Keratinocyte (primary cell): ENCODE measurements at regions not wholly inside any gene's neighbourhood (a gene's known extent, or its start where the extent isn't known, plus 50 kb on each side); places are given as distances from the start of the nearest gene placed in this dataset.

Source experiments
- DNase-seq: peaks from one replicate; pipeline ENCODE4 v3.0.0-alpha.2; 2011; ENCODE audit warnings: low read depth, missing footprints, low spot score
- FAIRE-seq: peaks from 2 replicates; lab custom pipeline; 2011; peaks lifted over from hg19 to GRCh38; lab: Jason Lieb, UNC
- H2AFZ ChIP-seq: 2 replicates; pipeline ENCODE4 v1.6.0; 2012; ENCODE audit warnings: low read length, control low read depth, inconsistent platforms; ENCODE audit not compliant: control insufficient read depth
- H3K27ac ChIP-seq: 2 replicates; pipeline ENCODE4 v1.5.1; 2011; ENCODE audit warnings: low read length; ENCODE audit not compliant: control insufficient read depth, insufficient read depth
- H3K27me3 ChIP-seq: 3 replicates; pipeline ENCODE4 v1.6.0; 2011; ENCODE audit warnings: low read length; ENCODE audit not compliant: control insufficient read depth, insufficient read depth; ENCODE audit errors: extremely low read depth
- H3K36me3 ChIP-seq, 2 experiments: 2 replicates in 1 of 2; 3 replicates in 1 of 2; pipeline ENCODE4 v1.5.1; 2011; ENCODE audit warnings: low read length in 2 of 2, mild to moderate bottlenecking in 1 of 2; ENCODE audit not compliant: control insufficient read depth in 2 of 2, insufficient read depth in 2 of 2; ENCODE audit errors: extremely low read depth in 1 of 2
- H3K4me1 ChIP-seq: 3 replicates; pipeline ENCODE4 v1.5.1; 2011; ENCODE audit warnings: low read length; ENCODE audit not compliant: control insufficient read depth, insufficient read depth; ENCODE audit errors: extremely low read depth
- H3K4me2 ChIP-seq: 3 replicates; pipeline ENCODE4 v1.6.0; 2011; ENCODE audit warnings: low read depth, low read length; ENCODE audit not compliant: control insufficient read depth, insufficient read depth; ENCODE audit errors: extremely low read depth
- H3K4me3 ChIP-seq, 3 experiments: fragments of 200-600 bp in 1 of 3; sonication (generic) in 1 of 3; 2 replicates in 2 of 3; 3 replicates in 1 of 3; pipeline ENCODE4 v1.5.1; 2011 to 2016; ENCODE audit warnings: low read length in 3 of 3, mild to moderate bottlenecking in 3 of 3, control low read depth in 2 of 3, inconsistent platforms in 1 of 3, low read depth in 1 of 3, mixed read lengths in 1 of 3, mixed run types in 1 of 3, moderate library complexity in 1 of 3; ENCODE audit not compliant: control insufficient read depth in 2 of 3, insufficient read depth in 2 of 3; ENCODE audit errors: extremely low read depth in 1 of 3
- H3K79me2 ChIP-seq: 2 replicates; pipeline ENCODE4 v1.6.0; 2012; ENCODE audit warnings: low read length; ENCODE audit not compliant: control insufficient read depth, insufficient read depth
- H3K9ac ChIP-seq: 3 replicates; pipeline ENCODE4 v1.6.0; 2011; ENCODE audit warnings: low read length; ENCODE audit not compliant: control insufficient read depth, insufficient read depth; ENCODE audit errors: extremely low read depth
- H3K9me1 ChIP-seq: 3 replicates; pipeline ENCODE4 v1.6.0; 2011; ENCODE audit warnings: low read length; ENCODE audit not compliant: control insufficient read depth, insufficient read depth; ENCODE audit errors: extremely low read depth
- H3K9me3 ChIP-seq: 2 replicates; pipeline ENCODE4 v1.5.1; 2012; ENCODE audit warnings: low read depth, low read length; ENCODE audit not compliant: control insufficient read depth
- H4K20me1 ChIP-seq: 3 replicates; pipeline ENCODE4 v1.6.0; 2011; ENCODE audit warnings: low read length; ENCODE audit not compliant: control insufficient read depth, insufficient read depth; ENCODE audit errors: extremely low read depth
- EZH2 ChIP-seq: IDR thresholded peaks from one replicate; pipeline ENCODE4 v1.6.1; 2012; ENCODE audit warnings: inconsistent platforms, mild to moderate bottlenecking, low read length, moderate library complexity
- dilution Hi-C: fragments of 300-500 bp; cut with MboI; formaldehyde crosslinking; loops from one replicate; pipeline ENCODE4 v1.7.0; 2020; ENCODE audit warnings: low sequenced_read_pairs; ENCODE audit not compliant: extremely low pct_ligation_motif_present
- TF ChIP-seq, protein P1 (sequence below), 3 experiments: IDR thresholded peaks in 1 of 3; conservative IDR thresholded peaks in 1 of 3; optimal IDR thresholded peaks in 1 of 3; 2 replicates in 2 of 3; 3 replicates in 1 of 3; pipeline versions ENCODE3 to v1.5.1; 2011; ENCODE audit warnings: low read length in 3 of 3, mild to moderate bottlenecking in 3 of 3, moderate library complexity in 2 of 3, control low read depth in 1 of 3, inconsistent platforms in 1 of 3; ENCODE audit not compliant: insufficient read depth in 2 of 3; ENCODE audit errors: extremely low read depth in 1 of 3

DNA sequence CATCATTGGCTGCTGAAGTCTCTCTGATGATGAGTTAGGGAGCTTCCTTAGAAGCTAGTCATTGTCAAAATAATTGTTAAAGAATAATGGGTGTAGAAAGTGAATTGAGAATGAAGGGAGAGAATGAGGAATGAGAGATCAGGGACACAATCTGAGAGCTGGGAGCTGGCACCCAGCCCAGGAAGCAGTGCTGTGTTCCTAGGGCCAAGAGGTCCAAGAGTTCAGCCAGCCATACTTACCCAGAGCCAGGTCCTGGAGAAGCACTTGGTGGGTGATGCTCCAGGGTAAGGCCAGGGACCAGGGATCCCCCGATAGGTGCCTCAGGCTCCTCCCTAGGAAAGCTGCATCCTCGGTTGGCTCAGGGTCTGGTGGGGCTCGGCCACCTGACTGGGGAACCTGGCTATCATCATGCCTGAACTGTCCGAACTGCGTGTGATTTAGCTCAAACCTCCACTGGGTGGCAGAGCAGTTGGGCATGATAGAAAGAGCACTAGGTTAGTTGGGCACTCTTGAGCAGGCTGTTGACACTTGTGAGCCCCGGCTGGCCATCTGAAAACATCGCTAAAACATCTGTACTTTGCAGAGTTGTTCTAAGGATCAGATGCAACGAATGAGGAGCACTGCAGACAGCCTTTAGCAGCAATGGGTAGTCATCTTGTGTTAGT, 123.9 kb upstream of the NCAM1 start:
- H3K27me3 ChIP-seq, result peaks cover 4% of the 10 kb centered on the region
- no peak for DNase-seq
- no peak for FAIRE-seq

DNA sequence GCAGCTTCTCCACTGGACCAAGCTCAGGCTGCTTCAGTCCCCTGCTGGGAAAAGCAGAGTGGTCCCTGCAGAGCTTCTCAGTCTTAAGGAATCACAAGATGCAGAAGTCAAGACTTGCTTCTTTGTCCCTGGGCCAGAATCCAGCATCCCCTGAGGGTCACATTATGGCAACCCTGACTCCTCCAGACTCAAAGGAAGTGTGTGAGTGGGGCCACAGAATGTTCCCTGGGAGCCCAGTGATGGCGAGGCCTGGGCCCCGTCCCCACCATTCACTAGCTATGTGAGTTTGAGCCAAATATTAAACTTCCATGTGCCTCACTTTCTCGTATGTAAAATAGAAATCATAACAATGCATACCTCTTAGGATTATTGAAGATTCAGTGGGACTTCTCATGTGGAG, 122.2 kb upstream of the NCAM1 start:
- FAIRE-seq, result no peak
- Histone ChIP-seq H3K36me3 (no peaks in the 10 kb centered on the region), H3K4me2 (no peak overlapping the region), H3K9ac (no peak overlapping the region), H2AFZ (no peak overlapping the region), H3K79me2 (no peaks in the 10 kb centered on the region), H3K27me3 (peaks cover 4% of the 10 kb centered on the region), H3K4me1 (no peaks in the 10 kb centered on the region), H3K4me3 (no peak overlapping the region), H3K9me1 (no peaks in the 10 kb centered on the region), H4K20me1 (no peaks in the 10 kb centered on the region), H3K27ac (no peak overlapping the region), H3K9me3 (no peaks in the 10 kb centered on the region)
- TF ChIP-seq, protein P1, sequence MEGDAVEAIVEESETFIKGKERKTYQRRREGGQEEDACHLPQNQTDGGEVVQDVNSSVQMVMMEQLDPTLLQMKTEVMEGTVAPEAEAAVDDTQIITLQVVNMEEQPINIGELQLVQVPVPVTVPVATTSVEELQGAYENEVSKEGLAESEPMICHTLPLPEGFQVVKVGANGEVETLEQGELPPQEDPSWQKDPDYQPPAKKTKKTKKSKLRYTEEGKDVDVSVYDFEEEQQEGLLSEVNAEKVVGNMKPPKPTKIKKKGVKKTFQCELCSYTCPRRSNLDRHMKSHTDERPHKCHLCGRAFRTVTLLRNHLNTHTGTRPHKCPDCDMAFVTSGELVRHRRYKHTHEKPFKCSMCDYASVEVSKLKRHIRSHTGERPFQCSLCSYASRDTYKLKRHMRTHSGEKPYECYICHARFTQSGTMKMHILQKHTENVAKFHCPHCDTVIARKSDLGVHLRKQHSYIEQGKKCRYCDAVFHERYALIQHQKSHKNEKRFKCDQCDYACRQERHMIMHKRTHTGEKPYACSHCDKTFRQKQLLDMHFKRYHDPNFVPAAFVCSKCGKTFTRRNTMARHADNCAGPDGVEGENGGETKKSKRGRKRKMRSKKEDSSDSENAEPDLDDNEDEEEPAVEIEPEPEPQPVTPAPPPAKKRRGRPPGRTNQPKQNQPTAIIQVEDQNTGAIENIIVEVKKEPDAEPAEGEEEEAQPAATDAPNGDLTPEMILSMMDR (optimal IDR thresholded peaks at IDR 0.05 in 1 of 3, IDR thresholded peaks at IDR 0.05 in 1 of 3, conservative IDR thresholded peaks at IDR 0.05 in 1 of 3; ENCODE audit: extremely low read depth in 1 of 3, insufficient read depth in 2 of 3, low read length in 3 of 3), result no peak
- TF ChIP-seq EZH2, result no peak
- DNase-seq, result no peak
- dilution Hi-C loops, result no loop called here

More for the DNA sequence above, 123.9 kb upstream of the NCAM1 start:
- Histone ChIP-seq H2AFZ (no peak overlapping the region), H3K9ac (no peak overlapping the region), H3K36me3 (no peaks in the 10 kb centered on the region), H3K9me1 (no peaks in the 10 kb centered on the region), H3K27ac (no peak overlapping the region), H3K79me2 (no peaks in the 10 kb centered on the region), H3K4me3 (no peak overlapping the region), H4K20me1 (no peaks in the 10 kb centered on the region), H3K4me1 (no peaks in the 10 kb centered on the region), H3K9me3 (no peaks in the 10 kb centered on the region), H3K4me2 (no peak overlapping the region)
- dilution Hi-C loops, result no loop called here
- TF ChIP-seq EZH2, result no peak
- TF ChIP-seq, protein P1 (optimal IDR thresholded peaks at IDR 0.05 in 1 of 3, IDR thresholded peaks at IDR 0.05 in 1 of 3, conservative IDR thresholded peaks at IDR 0.05 in 1 of 3; ENCODE audit: extremely low read depth in 1 of 3, insufficient read depth in 2 of 3, low read length in 3 of 3), result peak in 2 of 3 experiments; percentile 20 to 48
